Astrocyte of the cerebellum (primary cell): ENCODE measurements at regions not wholly inside any gene's neighbourhood (a gene's known extent, or its start where the extent isn't known, plus 50 kb on each side); places are given as distances from the start of the nearest gene placed in this dataset.

ENCODE experiments used
- DNase-seq: peaks from one replicate; pipeline ENCODE4 v3.0.0-alpha.2; 2011; ENCODE audit warnings: low read depth
- H3K4me3 ChIP-seq: 2 replicates; pipeline ENCODE4 v1.5.1; 2011; ENCODE audit warnings: mild to moderate bottlenecking, low read depth, low read length, moderate library complexity
- CTCF ChIP-seq: IDR thresholded peaks from 2 replicates; pipeline ENCODE4 v1.5.1; 2012; ENCODE audit warnings: low read length, low read depth, moderate library complexity, mild to moderate bottlenecking; ENCODE audit errors: missing control alignments
- in situ Hi-C: cut with HindIII; loops from 2 replicates; pipeline ENCODE4 v1.10.0; 2017; ENCODE audit warnings: low sequenced_read_pairs

- no peak overlapping the region for H3K4me3 ChIP-seq
- DNase-seq: no peak
- in situ Hi-C loops: no loop called here
- TF ChIP-seq CTCF: no peak
Observed at GRCh38 chr17:62188713-62189112, 123.6 kb upstream of the MED13 start.

- DNase-seq: no peak
- no peak overlapping the region for H3K4me3 ChIP-seq
- no peak for TF ChIP-seq CTCF
- in situ Hi-C loops: no loop called here
Observed at GRCh38 chr17:62187681-62188080, 122.6 kb upstream of the MED13 start.

GRCh38 chr17:62186841-62187240 is 121.8 kb upstream of the MED13 start:
- no peak for DNase-seq
- in situ Hi-C loops: no loop called here
- no peak for TF ChIP-seq CTCF
- H3K4me3 ChIP-seq: no peak overlapping the region

- TF ChIP-seq CTCF: no peak
- in situ Hi-C loops: no loop called here
- no peak overlapping the region for H3K4me3 ChIP-seq
- no peak for DNase-seq
Observed at GRCh38 chr17:62180772-62181171, 115.7 kb upstream of the MED13 start.

- in situ Hi-C loops: no loop called here
- no peak for TF ChIP-seq CTCF
- no peak for DNase-seq
- no peak overlapping the region for H3K4me3 ChIP-seq
Observed at GRCh38 chr17:62179525-62180161, 114.6 kb upstream of the MED13 start.

- in situ Hi-C loops: no loop called here
- no peak for TF ChIP-seq CTCF
- no peak overlapping the region for H3K4me3 ChIP-seq
- DNase-seq: no peak
Observed at GRCh38 chr17:62178579-62178978, 113.5 kb upstream of the MED13 start.
